ENCODE measurements at regions not wholly inside any gene's neighbourhood (a gene's known extent, or its start where the extent isn't known, plus 50 kb on each side); places are given as distances from the start of the nearest gene placed in this dataset.

DNA sequence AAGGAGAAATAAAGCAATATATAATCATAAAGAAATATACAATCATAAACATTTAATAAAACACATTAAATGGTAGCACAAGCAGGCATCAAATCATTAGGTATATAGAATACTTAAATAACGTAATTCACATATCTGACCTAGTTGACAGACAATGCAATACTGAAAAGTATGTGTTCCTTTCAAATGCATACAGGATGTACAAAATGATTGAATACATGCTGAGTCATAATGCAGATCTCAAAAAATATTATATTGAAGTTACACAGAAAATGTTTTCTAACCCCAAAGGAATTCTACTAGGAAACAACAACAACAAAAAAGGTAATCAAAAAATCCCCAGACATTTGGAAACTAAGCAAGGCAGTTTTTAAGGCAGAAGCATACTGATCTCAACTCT is 1072.0 kb upstream of the INTU start:
- TF ChIP-seq CTCF (IDR thresholded peaks at IDR 0.05) (no peak), ATF6 (CRISPR knock-in tag; IDR thresholded peaks at IDR 0.05) (no peak), ATF3 (CRISPR knock-in tag; conservative IDR thresholded peaks at IDR 0.05) (no peak), MLX (CRISPR knock-in tag; IDR thresholded peaks at IDR 0.05) (no peak), KAT7 (CRISPR knock-in tag; IDR thresholded peaks at IDR 0.05; ENCODE audit: borderline replicate concordance) (no peak)
- TF ChIP-seq, protein P1, sequence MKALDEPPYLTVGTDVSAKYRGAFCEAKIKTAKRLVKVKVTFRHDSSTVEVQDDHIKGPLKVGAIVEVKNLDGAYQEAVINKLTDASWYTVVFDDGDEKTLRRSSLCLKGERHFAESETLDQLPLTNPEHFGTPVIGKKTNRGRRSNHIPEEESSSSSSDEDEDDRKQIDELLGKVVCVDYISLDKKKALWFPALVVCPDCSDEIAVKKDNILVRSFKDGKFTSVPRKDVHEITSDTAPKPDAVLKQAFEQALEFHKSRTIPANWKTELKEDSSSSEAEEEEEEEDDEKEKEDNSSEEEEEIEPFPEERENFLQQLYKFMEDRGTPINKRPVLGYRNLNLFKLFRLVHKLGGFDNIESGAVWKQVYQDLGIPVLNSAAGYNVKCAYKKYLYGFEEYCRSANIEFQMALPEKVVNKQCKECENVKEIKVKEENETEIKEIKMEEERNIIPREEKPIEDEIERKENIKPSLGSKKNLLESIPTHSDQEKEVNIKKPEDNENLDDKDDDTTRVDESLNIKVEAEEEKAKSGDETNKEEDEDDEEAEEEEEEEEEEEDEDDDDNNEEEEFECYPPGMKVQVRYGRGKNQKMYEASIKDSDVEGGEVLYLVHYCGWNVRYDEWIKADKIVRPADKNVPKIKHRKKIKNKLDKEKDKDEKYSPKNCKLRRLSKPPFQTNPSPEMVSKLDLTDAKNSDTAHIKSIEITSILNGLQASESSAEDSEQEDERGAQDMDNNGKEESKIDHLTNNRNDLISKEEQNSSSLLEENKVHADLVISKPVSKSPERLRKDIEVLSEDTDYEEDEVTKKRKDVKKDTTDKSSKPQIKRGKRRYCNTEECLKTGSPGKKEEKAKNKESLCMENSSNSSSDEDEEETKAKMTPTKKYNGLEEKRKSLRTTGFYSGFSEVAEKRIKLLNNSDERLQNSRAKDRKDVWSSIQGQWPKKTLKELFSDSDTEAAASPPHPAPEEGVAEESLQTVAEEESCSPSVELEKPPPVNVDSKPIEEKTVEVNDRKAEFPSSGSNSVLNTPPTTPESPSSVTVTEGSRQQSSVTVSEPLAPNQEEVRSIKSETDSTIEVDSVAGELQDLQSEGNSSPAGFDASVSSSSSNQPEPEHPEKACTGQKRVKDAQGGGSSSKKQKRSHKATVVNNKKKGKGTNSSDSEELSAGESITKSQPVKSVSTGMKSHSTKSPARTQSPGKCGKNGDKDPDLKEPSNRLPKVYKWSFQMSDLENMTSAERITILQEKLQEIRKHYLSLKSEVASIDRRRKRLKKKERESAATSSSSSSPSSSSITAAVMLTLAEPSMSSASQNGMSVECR (CRISPR knock-in tag; IDR thresholded peaks at IDR 0.05; ENCODE audit: borderline replicate concordance) = no peak
- TF ChIP-seq, protein P2, sequence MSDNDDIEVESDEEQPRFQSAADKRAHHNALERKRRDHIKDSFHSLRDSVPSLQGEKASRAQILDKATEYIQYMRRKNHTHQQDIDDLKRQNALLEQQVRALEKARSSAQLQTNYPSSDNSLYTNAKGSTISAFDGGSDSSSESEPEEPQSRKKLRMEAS (CRISPR knock-in tag; IDR thresholded peaks at IDR 0.05) = no peak
